SK-N-SH treated with all-trans-retinoic acid at 6 μM for 48 hours (cell line): ENCODE measurements at regions not wholly inside any gene's neighbourhood (a gene's known extent, or its start where the extent isn't known, plus 50 kb on each side); places are given as distances from the start of the nearest gene placed in this dataset.

Experiments
- ATAC-seq: fragments of 200-7000 bp; cut with Tn5 transposase; 3 replicates; pipeline ENCODE4 v1.9.1; 2020; ENCODE audit warnings: mild to moderate bottlenecking, moderate library complexity
- ARNTL ChIP-seq: fragments of 450-650 bp; formaldehyde crosslinking; IDR thresholded peaks from 2 replicates; pipeline ENCODE4 v1.5.0; 2020; ENCODE audit warnings: low read depth, mild to moderate bottlenecking, moderate library complexity, borderline replicate concordance
- BACH2 ChIP-seq: fragments of 250-450 bp; sonication (Bioruptor Pico); IDR thresholded peaks from 2 replicates; pipeline ENCODE4 v1.9.0; 2021; ENCODE audit warnings: mild to moderate bottlenecking, borderline replicate concordance
- CSDC2 ChIP-seq: fragments of 250-450 bp; sonication (Bioruptor Pico); IDR thresholded peaks from 2 replicates; pipeline ENCODE4 v1.5.0; 2020; ENCODE audit warnings: mild to moderate bottlenecking, moderate library complexity
- ESRRG ChIP-seq: fragments of 250-450 bp; sonication (Bioruptor Pico); IDR thresholded peaks from 2 replicates; pipeline ENCODE4 v1.6.1; 2021; ENCODE audit warnings: mild to moderate bottlenecking
- GLIS3 ChIP-seq: fragments of 250-450 bp; sonication (Bioruptor Pico); IDR thresholded peaks from 2 replicates; pipeline ENCODE4 v1.5.0; 2020; ENCODE audit warnings: mild to moderate bottlenecking, moderate library complexity
- ISL1 ChIP-seq: fragments of 250-450 bp; sonication (Bioruptor Pico); IDR thresholded peaks from 2 replicates; pipeline ENCODE4 v2.1.2; 2022; ENCODE audit warnings: mild to moderate bottlenecking, moderate library complexity
- OSR1 ChIP-seq: fragments of 250-450 bp; sonication (Bioruptor Pico); IDR thresholded peaks from 2 replicates; pipeline ENCODE4 v1.8.0; 2022; ENCODE audit warnings: moderate library complexity, mild to moderate bottlenecking, inconsistent platforms
- PPARA ChIP-seq: fragments of 250-450 bp; sonication (Bioruptor Pico); IDR thresholded peaks from 2 replicates; pipeline ENCODE4 v1.5.0; 2020; ENCODE audit warnings: mild to moderate bottlenecking, borderline replicate concordance
- RARB ChIP-seq: fragments of 250-450 bp; sonication (Bioruptor Pico); IDR thresholded peaks from 2 replicates; pipeline ENCODE4 v1.8.0; 2021; ENCODE audit warnings: mild to moderate bottlenecking, moderate library complexity
- SNAI2 ChIP-seq: fragments of 250-450 bp; sonication (Bioruptor Pico); IDR thresholded peaks from 2 replicates; pipeline ENCODE4 v1.5.0; 2020; ENCODE audit warnings: mild to moderate bottlenecking, moderate library complexity
- TCF4 ChIP-seq: fragments of 250-450 bp; sonication (Bioruptor Pico); IDR thresholded peaks from 2 replicates; pipeline ENCODE4 v1.8.0; 2021; ENCODE audit warnings: mild to moderate bottlenecking, moderate library complexity, borderline replicate concordance
- ZC3H10 ChIP-seq: fragments of 250-450 bp; sonication (Bioruptor Pico); IDR thresholded peaks from 2 replicates; pipeline ENCODE4 v1.5.1; 2021; ENCODE audit warnings: mild to moderate bottlenecking, moderate library complexity
- ZFP3 ChIP-seq: fragments of 250-450 bp; sonication (Bioruptor Pico); IDR thresholded peaks from 2 replicates; pipeline ENCODE4 v1.5.0; 2020; ENCODE audit warnings: mild to moderate bottlenecking, moderate library complexity
- ZFP30 ChIP-seq: fragments of 450-650 bp; formaldehyde crosslinking; IDR thresholded peaks from 2 replicates; pipeline ENCODE4 v1.5.0; 2022; ENCODE audit warnings: mild to moderate bottlenecking, moderate library complexity
- ZNF565 ChIP-seq: fragments of 450-650 bp; formaldehyde crosslinking; conservative IDR thresholded peaks from 2 replicates; pipeline ENCODE4 v1.5.0; 2020; ENCODE audit warnings: low read depth, mild to moderate bottlenecking, moderate library complexity
- ZNF70 ChIP-seq: fragments of 450-650 bp; formaldehyde crosslinking; IDR thresholded peaks from 2 replicates; pipeline ENCODE4 v1.5.0; 2020; ENCODE audit warnings: mild to moderate bottlenecking, moderate library complexity
- ZNF8 ChIP-seq: fragments of 450-650 bp; formaldehyde crosslinking; IDR thresholded peaks from 2 replicates; pipeline ENCODE4 v1.5.0; 2020; ENCODE audit warnings: mild to moderate bottlenecking, moderate library complexity
- TF ChIP-seq, protein P1 (sequence below): fragments of 250-450 bp; sonication (Bioruptor Pico); IDR thresholded peaks from 2 replicates; pipeline ENCODE4 v1.5.1; 2021; ENCODE audit warnings: mild to moderate bottlenecking, moderate library complexity
- TF ChIP-seq, protein P2 (sequence below): fragments of 250-450 bp; sonication (Bioruptor Pico); IDR thresholded peaks from 2 replicates; pipeline ENCODE4 v1.8.0; 2021; ENCODE audit warnings: low read depth, mild to moderate bottlenecking, moderate library complexity, borderline replicate concordance
- TF ChIP-seq, protein P3 (sequence below): fragments of 250-450 bp; sonication (Bioruptor Pico); IDR thresholded peaks from 2 replicates; pipeline ENCODE4 v1.8.0; 2020; ENCODE audit warnings: mild to moderate bottlenecking, moderate library complexity, borderline replicate concordance
- TF ChIP-seq, protein P4 (sequence below): fragments of 250-450 bp; sonication (Bioruptor Pico); IDR thresholded peaks from 2 replicates; pipeline ENCODE4 v1.5.1; 2020; ENCODE audit warnings: low read depth, mild to moderate bottlenecking, moderate library complexity
- TF ChIP-seq, protein P5 (sequence below): fragments of 250-450 bp; sonication (Bioruptor Pico); IDR thresholded peaks from 2 replicates; pipeline ENCODE4 v1.5.0; 2020; ENCODE audit warnings: mild to moderate bottlenecking, moderate library complexity

DNA sequence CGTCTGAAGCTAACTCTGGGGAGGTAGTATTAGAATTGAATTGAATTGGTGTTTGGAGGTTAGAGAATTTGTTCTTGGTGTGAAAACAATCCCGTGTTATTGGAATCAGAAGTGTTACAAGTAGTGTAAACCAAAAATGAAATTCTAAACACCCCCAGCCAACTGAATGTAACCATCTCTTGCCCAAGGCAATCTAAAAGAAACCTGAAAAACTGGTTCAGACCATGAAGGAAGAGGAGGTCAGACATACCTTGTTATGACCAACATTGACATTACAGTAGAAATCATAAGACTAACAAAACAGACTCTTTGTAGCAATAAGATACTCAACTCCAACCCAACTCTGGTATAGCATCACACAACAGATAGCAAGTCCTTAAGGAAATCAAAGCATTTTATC, 159.0 kb downstream of the TUSC1 start:
- no peak for ATAC-seq
- TF ChIP-seq ZFP3 (CRISPR knock-in tag) (no peak), TCF4 (CRISPR knock-in tag) (no peak), RARB (no peak), SNAI2 (CRISPR knock-in tag) (no peak), ARNTL (no peak), BACH2 (CRISPR knock-in tag) (no peak), ZNF8 (CRISPR knock-in tag) (no peak), ZNF70 (no peak), OSR1 (no peak), CSDC2 (CRISPR knock-in tag) (no peak)
- TF ChIP-seq, protein P1, sequence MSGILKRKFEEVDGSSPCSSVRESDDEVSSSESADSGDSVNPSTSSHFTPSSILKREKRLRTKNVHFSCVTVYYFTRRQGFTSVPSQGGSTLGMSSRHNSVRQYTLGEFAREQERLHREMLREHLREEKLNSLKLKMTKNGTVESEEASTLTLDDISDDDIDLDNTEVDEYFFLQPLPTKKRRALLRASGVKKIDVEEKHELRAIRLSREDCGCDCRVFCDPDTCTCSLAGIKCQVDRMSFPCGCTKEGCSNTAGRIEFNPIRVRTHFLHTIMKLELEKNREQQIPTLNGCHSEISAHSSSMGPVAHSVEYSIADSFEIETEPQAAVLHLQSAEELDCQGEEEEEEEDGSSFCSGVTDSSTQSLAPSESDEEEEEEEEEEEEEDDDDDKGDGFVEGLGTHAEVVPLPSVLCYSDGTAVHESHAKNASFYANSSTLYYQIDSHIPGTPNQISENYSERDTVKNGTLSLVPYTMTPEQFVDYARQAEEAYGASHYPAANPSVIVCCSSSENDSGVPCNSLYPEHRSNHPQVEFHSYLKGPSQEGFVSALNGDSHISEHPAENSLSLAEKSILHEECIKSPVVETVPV (CRISPR knock-in tag), result no peak
- TF ChIP-seq, protein P2, sequence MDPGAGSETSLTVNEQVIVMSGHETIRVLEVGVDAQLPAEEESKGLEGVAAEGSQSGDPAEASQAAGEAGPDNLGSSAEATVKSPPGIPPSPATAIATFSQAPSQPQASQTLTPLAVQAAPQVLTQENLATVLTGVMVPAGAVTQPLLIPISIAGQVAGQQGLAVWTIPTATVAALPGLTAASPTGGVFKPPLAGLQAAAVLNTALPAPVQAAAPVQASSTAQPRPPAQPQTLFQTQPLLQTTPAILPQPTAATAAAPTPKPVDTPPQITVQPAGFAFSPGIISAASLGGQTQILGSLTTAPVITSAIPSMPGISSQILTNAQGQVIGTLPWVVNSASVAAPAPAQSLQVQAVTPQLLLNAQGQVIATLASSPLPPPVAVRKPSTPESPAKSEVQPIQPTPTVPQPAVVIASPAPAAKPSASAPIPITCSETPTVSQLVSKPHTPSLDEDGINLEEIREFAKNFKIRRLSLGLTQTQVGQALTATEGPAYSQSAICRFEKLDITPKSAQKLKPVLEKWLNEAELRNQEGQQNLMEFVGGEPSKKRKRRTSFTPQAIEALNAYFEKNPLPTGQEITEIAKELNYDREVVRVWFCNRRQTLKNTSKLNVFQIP (CRISPR knock-in tag), result no peak
- TF ChIP-seq, protein P3, sequence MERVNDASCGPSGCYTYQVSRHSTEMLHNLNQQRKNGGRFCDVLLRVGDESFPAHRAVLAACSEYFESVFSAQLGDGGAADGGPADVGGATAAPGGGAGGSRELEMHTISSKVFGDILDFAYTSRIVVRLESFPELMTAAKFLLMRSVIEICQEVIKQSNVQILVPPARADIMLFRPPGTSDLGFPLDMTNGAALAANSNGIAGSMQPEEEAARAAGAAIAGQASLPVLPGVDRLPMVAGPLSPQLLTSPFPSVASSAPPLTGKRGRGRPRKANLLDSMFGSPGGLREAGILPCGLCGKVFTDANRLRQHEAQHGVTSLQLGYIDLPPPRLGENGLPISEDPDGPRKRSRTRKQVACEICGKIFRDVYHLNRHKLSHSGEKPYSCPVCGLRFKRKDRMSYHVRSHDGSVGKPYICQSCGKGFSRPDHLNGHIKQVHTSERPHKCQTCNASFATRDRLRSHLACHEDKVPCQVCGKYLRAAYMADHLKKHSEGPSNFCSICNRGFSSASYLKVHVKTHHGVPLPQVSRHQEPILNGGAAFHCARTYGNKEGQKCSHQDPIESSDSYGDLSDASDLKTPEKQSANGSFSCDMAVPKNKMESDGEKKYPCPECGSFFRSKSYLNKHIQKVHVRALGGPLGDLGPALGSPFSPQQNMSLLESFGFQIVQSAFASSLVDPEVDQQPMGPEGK, result no peak
- TF ChIP-seq, protein P4, sequence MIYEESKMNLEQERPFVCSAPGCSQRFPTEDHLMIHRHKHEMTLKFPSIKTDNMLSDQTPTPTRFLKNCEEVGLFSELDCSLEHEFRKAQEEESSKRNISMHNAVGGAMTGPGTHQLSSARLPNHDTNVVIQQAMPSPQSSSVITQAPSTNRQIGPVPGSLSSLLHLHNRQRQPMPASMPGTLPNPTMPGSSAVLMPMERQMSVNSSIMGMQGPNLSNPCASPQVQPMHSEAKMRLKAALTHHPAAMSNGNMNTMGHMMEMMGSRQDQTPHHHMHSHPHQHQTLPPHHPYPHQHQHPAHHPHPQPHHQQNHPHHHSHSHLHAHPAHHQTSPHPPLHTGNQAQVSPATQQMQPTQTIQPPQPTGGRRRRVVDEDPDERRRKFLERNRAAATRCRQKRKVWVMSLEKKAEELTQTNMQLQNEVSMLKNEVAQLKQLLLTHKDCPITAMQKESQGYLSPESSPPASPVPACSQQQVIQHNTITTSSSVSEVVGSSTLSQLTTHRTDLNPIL (CRISPR knock-in tag), result no peak

DNA sequence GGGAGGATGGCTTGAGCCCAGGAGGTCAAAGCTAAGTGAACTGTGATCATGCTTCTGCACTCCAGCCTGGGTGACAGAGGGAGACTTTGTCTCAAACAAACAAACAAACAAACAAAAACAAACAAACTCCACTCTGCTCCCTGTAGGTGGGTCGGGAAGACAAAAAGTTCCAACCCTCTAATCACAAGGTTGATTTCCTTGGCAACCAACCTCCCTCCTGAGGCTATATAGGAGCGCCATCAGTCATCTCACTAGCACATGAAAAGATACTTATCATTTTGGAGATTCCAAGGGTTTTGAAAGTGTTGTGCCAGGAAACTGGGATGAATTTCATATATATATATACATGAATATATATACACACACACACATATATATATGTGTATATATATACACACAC, 160.5 kb downstream of the TUSC1 start:
- no peak for ATAC-seq
- TF ChIP-seq GLIS3 (no peak), ESRRG (no peak), ZC3H10 (no peak)

DNA sequence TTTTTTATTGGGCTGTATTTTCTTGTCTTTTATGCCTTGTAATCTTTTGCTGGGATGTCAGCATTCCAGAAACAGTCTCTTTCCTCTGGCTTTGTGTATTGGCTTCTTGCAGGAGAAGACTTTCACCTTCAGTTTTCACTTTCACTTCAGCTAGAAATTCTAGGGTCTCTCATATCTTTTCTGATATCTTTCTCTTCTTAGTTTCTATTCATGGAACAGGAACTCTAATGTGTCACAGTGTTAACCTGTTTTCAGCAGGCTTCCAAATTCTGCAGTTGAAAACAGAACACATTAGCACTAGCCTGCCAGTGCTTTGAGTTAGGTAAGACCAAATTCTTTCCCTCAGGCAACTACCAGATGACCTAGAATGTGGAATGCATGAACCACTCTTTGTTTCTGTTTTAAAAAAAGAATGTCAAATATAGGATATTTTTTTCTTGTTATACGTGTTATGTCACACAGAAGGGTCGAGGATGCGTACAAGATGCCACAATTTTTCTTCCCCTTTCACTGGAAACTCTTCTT, 164.7 kb downstream of the TUSC1 start:
- TF ChIP-seq ZNF565 (no peak), GLIS3 (no peak), ISL1 (CRISPR knock-in tag) (no peak), ZNF70 (no peak), PPARA (CRISPR knock-in tag) (no peak), RARB (no peak), CSDC2 (CRISPR knock-in tag) (no peak), ZFP30 (no peak), ZNF8 (CRISPR knock-in tag) (no peak), OSR1 (no peak), ZC3H10 (no peak), ZFP3 (CRISPR knock-in tag) (no peak), SNAI2 (CRISPR knock-in tag) (no peak)
- TF ChIP-seq, protein P3, result no peak
- TF ChIP-seq, protein P4 (CRISPR knock-in tag), result no peak
- TF ChIP-seq, protein P1 (CRISPR knock-in tag), result no peak
- TF ChIP-seq, protein P5, sequence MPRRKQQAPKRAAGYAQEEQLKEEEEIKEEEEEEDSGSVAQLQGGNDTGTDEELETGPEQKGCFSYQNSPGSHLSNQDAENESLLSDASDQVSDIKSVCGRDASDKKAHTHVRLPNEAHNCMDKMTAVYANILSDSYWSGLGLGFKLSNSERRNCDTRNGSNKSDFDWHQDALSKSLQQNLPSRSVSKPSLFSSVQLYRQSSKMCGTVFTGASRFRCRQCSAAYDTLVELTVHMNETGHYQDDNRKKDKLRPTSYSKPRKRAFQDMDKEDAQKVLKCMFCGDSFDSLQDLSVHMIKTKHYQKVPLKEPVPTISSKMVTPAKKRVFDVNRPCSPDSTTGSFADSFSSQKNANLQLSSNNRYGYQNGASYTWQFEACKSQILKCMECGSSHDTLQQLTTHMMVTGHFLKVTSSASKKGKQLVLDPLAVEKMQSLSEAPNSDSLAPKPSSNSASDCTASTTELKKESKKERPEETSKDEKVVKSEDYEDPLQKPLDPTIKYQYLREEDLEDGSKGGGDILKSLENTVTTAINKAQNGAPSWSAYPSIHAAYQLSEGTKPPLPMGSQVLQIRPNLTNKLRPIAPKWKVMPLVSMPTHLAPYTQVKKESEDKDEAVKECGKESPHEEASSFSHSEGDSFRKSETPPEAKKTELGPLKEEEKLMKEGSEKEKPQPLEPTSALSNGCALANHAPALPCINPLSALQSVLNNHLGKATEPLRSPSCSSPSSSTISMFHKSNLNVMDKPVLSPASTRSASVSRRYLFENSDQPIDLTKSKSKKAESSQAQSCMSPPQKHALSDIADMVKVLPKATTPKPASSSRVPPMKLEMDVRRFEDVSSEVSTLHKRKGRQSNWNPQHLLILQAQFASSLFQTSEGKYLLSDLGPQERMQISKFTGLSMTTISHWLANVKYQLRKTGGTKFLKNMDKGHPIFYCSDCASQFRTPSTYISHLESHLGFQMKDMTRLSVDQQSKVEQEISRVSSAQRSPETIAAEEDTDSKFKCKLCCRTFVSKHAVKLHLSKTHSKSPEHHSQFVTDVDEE (CRISPR knock-in tag), result no peak
- TF ChIP-seq, protein P2 (CRISPR knock-in tag), result no peak
- no peak for ATAC-seq
